GM19438 (cell line): ENCODE measurements at regions not wholly inside any gene's neighbourhood (a gene's known extent, or its start where the extent isn't known, plus 50 kb on each side); places are given as distances from the start of the nearest gene placed in this dataset.
"Not testable (repeated sequence)": the region's sequence is repeated elsewhere in the genome, so short reads cannot be mapped to it uniquely, and the experiment has no call there.

Source experiments
- ATAC-seq: cut with Tn5 transposase; IDR thresholded peaks from one replicate; pipeline ENCODE4 v1.9.1; 2021; ENCODE audit warnings: low read depth; ENCODE audit not compliant: unreplicated experiment

DNA sequence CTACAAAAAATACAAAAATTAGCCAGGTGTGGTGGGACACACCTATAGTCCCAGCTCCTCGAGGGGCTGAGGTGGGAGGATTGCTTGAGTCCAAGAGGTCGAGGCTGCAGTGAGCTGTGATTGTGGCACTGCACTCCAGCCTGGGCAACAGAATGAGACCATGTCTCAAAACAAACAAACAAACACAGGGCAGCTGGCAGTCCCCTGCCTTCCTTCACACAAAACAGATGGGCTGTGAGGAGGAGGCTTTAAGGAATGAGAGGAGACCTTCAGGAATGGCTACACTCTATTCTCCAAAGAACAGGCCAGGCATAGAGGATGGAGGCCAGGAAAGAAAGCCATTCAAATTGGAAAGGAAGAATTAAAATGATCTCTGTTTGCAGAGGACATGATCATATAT is 65.6 kb upstream of the MAML3 start:
- no peak for ATAC-seq

GRCh38 chr4:140219070-140219469 is 65.1 kb upstream of the MAML3 start:
- ATAC-seq, result not testable (repeated sequence)

GRCh38 chr4:140213749-140214148 is 59.8 kb upstream of the MAML3 start:
- no peak for ATAC-seq

DNA sequence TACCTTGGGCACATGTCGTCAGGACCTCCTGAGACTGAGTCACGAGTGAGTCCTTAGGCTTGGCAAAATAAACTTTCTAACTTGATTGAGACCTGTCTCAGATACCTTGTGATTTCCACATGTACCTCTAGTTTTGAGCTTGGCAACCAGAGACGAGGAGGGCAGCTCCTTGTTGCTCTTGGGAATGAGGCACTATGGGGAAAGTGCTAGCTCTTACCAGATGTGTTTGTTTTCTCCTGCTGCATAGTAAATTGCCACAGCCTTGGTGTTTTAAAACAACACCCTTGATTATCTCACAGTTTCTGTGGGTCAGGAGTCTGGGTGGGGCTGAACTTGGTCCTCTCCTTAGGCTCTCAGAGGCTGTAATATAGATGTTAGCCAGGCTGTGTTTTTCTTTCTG is 59.1 kb upstream of the MAML3 start:
- no peak for ATAC-seq

DNA sequence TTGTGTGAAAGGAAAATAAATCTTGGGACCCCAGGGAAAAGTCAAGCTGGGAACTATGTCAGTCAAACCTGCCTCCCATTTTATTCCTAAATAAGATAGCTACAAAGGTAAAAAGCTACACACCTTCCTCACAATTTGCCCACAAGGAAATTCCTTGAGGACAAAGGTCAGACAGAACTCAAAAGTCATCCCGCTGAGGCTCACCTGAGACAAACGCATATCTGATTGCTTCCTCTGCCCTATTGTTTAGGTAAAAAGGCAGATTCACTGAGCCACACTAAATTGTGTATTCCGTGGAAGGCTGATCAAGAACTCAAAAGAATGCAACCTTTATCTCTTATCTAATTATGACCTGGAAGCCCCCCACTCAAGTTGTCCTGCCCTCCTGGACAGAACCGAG is 58.7 kb upstream of the MAML3 start:
- no peak for ATAC-seq

DNA sequence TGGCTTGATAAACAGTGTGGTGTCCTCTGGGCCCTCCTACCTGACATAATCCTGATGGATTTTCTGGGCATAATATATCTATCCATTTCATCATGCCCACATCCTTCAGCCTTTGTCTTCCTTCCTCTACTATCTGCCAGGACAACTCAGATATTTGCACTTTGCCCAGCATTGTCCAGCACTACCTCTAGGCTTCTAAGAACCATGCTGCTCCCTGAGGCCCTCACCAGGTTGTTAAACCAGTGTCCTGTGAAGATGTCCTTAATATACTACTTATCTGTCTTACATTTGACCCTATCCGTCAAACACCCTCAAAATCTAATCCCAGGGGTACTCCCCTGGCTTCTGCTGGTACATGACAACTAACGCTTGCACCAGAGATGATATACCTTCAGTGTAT is 58.2 kb upstream of the MAML3 start:
- no peak for ATAC-seq

GRCh38 chr4:140211693-140212092 is 57.7 kb upstream of the MAML3 start:
- ATAC-seq, result no peak

DNA sequence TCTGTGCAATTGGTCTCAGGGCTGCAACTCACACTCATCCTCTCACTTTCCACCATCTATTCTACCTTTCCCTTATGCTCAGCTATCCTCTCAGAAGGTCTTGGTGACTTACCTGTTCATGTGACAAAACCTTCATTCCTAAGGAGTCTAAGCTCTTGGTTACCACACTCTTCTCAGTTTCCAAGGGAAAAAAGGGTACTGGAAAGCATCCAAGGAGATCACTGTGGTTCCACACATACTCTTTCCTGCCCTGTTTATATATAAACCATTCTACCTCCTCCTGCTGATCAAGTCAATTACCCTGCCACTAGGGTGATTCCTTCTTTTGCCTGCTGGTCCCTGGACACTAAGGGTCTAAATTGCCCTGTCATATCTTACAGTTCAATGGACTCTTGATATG is 57.2 kb upstream of the MAML3 start:
- ATAC-seq, result no peak

- ATAC-seq, result no peak
Measured at GRCh38 chr4:140208921-140209320, 54.9 kb upstream of the MAML3 start.
